Adrenal gland (tissue), 9 donors: ENCODE measurements at regions not wholly inside any gene's neighbourhood (a gene's known extent, or its start where the extent isn't known, plus 50 kb on each side); places are given as distances from the start of the nearest gene placed in this dataset.

Source experiments
- DNase-seq, 7 donors: peaks; one replicate each; pipeline ENCODE4 v3.0.0-alpha.2; 2019 to 2020
- H3K27ac ChIP-seq, 5 donors: fragments of 200-600 bp; sonication (generic) in 4 of 5; 1 replicate in 3 of 5; 2 replicates in 2 of 5; pipeline versions ENCODE4 v1.5.1 to v1.8.0; 2016 to 2020; ENCODE audit warnings: mild to moderate bottlenecking in 1 of 5
- H3K27me3 ChIP-seq: fragments of 200-600 bp; 2 replicates; pipeline ENCODE4 v1.8.0; 2021
- H3K36me3 ChIP-seq, 2 donors: fragments of 200-600 bp; replicated peaks in 1 of 2; 1 replicate in 1 of 2; 2 replicates in 1 of 2; pipeline versions ENCODE4 v1.5.1 to v1.8.0; 2018 to 2022
- H3K4me1 ChIP-seq, 2 donors: fragments of 200-600 bp; replicated peaks in 1 of 2; 1 replicate in 1 of 2; 2 replicates in 1 of 2; pipeline versions ENCODE4 v1.5.1 to v1.8.0; 2018 to 2021
- H3K4me3 ChIP-seq, 4 donors: fragments of 200-600 bp; sonication (generic) in 3 of 4; one replicate each; pipeline ENCODE4 v1.5.1; 2016 to 2018
- H3K9me3 ChIP-seq, 3 donors: fragments of 200-600 bp; sonication (generic) in 1 of 3; replicated peaks in 1 of 3; 1 replicate in 2 of 3; 2 replicates in 1 of 3; pipeline versions ENCODE4 v1.5.1 to v1.8.0; 2016 to 2021
- POLR2A ChIP-seq, 2 donors: fragments of 450-650 bp; IDR thresholded peaks; one replicate each; pipeline ENCODE4 v1.6.1; 2017; ENCODE audit warnings: antibody characterized with exemption in 2 of 2, mild to moderate bottlenecking in 2 of 2, moderate library complexity in 1 of 2
- WGBS, 4 donors: extraction: QIAGEN DNeasy Blood & Tissue Kit in 2 of 4; methylation state at CpG; one replicate each; pipeline versions ENCODE4 v1.1.5 to v1.1.7; 2013 to 2017; 5-methylcytosine and 5-hydroxymethylcytosine counted together
- intact Hi-C, 2 donors: fragments of 100-400 bp; cut with DNase I; formaldehyde crosslinking; loops; one replicate each; pipeline versions ENCODE4 v1.14.1 to v1.15.0; 2022 to 2023
- TF ChIP-seq, protein P1 (sequence below), 6 experiments: fragments of 450-650 bp in 4 of 6; fragments of 200-600 bp in 2 of 6; sonication (generic) in 1 of 6; IDR thresholded peaks; 1 replicate in 5 of 6; 2 replicates in 1 of 6; pipeline versions ENCODE4 v1.5.1 to v1.8.0; 2016 to 2021; ENCODE audit warnings: antibody characterized with exemption in 6 of 6, mild to moderate bottlenecking in 2 of 6, moderate library complexity in 1 of 6
- donor health status: healthy with polysubstance abuse.
- donor health status: Bipolar disorder and iron deficiency.
- donor health status: DM: yes; HTN: yes; CAD: no.
- donor health status: DM: no; HTN: no; CAD: no.
- donor health status: DM: no; HTN: no; CAD: no.

DNA sequence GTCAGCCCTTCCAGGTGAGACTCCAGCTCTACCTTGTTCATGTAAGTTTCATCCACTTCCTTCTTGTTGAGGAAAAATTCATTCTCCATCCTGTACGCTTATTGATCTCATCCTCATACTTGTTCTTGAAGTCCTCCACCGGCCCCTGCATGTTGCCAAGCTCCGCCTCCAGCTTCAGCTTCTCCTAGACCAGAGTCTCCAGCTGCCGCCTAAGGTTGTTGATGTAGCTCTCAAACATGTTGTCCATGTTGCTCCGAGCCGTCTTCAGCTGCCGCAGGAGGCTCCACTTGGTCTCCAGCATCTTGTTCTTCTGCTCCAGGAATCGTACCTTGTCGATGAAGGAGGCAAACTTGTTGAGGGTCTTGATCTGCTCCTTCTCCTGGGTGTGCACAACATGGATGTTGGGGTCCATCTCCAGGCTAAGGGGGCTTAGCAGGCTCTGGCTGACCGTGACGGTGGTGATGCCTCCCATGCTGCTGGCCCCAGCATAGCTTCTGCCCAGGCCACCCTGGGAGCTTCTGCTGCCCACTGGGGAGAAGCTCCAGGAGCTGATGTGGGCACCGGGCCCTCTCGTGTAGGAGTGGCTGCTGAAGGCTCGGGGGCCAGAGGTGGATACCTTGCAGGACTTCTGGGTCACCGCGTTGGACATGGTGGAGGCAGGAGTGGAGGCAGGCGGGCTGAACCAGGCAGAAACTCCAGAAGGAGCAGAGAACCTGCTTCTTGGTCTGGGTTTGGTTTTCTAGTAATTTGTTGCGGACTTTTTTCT lies 422.6 kb upstream of the ARPP21 start:
- Histone ChIP-seq H3K9me3 (no peaks in the 10 kb centered on the region), H3K36me3 (no peaks in the 10 kb centered on the region), H3K4me1 (no peaks in the 10 kb centered on the region), H3K27ac (no peak overlapping the region), H3K27me3 (no peaks in the 10 kb centered on the region), H3K4me3 (no peak overlapping the region)
- WGBS, 4 donors, result 79 to 88% (median 87%) methylated on average over 16 to 18 of the region's 18 CpGs
- DNase-seq, result no peak
- TF ChIP-seq POLR2A (IDR thresholded peaks at IDR 0.05), result no peak
- TF ChIP-seq, protein P1, sequence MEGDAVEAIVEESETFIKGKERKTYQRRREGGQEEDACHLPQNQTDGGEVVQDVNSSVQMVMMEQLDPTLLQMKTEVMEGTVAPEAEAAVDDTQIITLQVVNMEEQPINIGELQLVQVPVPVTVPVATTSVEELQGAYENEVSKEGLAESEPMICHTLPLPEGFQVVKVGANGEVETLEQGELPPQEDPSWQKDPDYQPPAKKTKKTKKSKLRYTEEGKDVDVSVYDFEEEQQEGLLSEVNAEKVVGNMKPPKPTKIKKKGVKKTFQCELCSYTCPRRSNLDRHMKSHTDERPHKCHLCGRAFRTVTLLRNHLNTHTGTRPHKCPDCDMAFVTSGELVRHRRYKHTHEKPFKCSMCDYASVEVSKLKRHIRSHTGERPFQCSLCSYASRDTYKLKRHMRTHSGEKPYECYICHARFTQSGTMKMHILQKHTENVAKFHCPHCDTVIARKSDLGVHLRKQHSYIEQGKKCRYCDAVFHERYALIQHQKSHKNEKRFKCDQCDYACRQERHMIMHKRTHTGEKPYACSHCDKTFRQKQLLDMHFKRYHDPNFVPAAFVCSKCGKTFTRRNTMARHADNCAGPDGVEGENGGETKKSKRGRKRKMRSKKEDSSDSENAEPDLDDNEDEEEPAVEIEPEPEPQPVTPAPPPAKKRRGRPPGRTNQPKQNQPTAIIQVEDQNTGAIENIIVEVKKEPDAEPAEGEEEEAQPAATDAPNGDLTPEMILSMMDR (IDR thresholded peaks at IDR 0.05), result no peak
- intact Hi-C loops, result no loop called here

DNA sequence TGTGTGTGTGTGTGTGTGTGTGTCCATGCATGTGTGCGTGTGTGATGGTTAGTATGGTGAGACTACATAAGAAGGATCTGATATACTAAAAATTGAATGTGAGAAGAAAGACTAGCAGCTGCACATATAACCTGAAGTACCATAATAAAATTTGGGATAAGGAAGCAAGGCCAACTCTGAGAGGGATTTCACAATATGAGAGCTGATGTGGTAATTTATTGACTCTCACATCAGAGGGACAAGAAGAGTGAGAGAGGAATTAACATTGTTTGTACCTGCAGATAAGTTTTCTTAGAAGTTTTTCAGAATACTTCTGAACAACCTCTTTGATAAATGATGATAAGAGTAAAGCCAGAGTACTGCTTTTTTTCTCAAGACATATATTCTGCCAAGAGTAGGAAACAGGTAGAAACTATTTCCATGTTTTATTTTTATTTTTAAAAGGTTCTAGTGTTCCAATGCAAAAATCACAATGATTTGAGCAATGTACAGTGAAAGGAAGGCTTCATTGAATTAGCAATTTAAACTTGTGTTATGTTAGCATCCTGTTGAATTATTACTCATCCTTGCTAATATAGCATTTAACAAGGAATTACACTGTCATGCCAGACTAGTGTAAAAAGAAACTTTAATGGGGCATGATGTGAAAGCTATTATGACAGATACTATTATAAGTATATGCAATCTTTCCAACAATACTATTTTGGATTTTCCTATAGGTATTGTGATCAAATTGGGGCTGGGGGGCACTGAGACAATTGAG lies 415.5 kb upstream of the ARPP21 start:
- Histone ChIP-seq H3K27ac (no peak overlapping the region), H3K9me3 (no peaks in the 10 kb centered on the region), H3K36me3 (no peaks in the 10 kb centered on the region), H3K4me3 (no peak overlapping the region), H3K4me1 (no peaks in the 10 kb centered on the region), H3K27me3 (no peaks in the 10 kb centered on the region)
- 78 to 91% (median 84%) methylated on average over 1 of the region's 1 CpG for WGBS, 4 donors
- DNase-seq, result no peak
- intact Hi-C loops, result no loop called here
- no peak for TF ChIP-seq POLR2A (IDR thresholded peaks at IDR 0.05)
- TF ChIP-seq, protein P1 (IDR thresholded peaks at IDR 0.05), result no peak

DNA sequence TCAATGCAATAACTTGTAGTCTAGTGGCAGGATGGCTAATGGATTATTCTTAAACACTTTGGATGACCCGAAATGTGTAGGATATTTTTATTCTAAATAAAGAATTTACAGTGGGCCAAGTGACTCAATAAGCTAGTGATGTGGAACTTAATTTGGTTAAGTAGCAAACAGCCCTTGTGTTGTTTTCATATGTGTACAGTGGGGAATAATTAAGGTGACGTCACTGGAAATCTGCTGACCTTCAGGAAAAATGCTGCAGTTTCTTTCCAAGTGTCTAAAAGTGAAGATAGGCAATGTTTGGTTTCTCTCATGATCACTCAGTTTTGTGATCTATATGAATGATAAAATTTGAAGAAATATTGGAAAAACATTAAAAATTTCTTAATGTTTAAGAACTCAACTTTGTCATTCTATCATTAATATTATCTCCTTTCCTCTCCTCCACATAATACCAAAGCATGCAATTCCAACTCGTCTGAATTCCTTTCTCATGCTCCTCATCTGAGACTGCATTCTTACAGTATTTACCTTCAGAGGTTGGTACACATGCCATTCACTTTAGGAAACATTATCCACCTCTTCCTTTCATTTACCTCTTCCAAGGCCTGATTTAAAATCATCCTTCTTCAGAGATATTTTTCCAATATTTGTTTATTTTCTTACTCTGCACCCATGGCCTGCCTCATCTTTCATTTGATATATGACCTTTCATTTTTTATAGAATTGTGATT lies 414.6 kb upstream of the ARPP21 start:
- Histone ChIP-seq H3K27me3 (no peaks in the 10 kb centered on the region), H3K4me1 (no peaks in the 10 kb centered on the region), H3K9me3 (no peaks in the 10 kb centered on the region), H3K4me3 (no peak overlapping the region), H3K27ac (no peak overlapping the region), H3K36me3 (no peaks in the 10 kb centered on the region)
- 16 to 40% (median 29%) methylated on average over 3 of the region's 3 CpGs for WGBS, 4 donors
- intact Hi-C loops, result no loop called here
- no peak for TF ChIP-seq POLR2A (IDR thresholded peaks at IDR 0.05)
- TF ChIP-seq, protein P1 (IDR thresholded peaks at IDR 0.05), result no peak
- DNase-seq, result no peak

DNA sequence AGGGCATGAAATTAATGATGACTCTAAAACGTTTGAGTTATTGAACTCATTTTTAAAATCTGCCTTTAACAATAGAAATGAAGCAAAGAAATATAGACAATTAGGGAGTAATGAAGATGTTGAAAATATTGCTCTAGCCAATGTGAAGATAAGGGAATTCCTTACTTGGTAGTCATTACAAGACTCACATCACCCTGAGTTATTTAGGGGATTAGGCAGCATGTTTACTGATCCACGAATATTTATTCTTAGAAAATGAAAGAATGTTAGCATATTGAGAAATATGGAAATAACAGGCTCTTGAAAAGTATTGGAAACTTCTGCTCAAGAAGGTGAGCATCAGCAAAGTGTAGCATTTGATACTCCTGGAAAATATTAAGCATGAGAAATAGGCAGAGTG lies 398.1 kb upstream of the ARPP21 start:
- Histone ChIP-seq H3K4me3 (no peak overlapping the region), H3K4me1 (no peaks in the 10 kb centered on the region), H3K36me3 (no peaks in the 10 kb centered on the region), H3K9me3 (no peaks in the 10 kb centered on the region), H3K27me3 (no peaks in the 10 kb centered on the region), H3K27ac (no peak overlapping the region)
- no peak for DNase-seq
- intact Hi-C loops, result no loop called here
- TF ChIP-seq, protein P1 (IDR thresholded peaks at IDR 0.05), result no peak
- TF ChIP-seq POLR2A (IDR thresholded peaks at IDR 0.05), result no peak
- WGBS, 4 donors, result 31 to 42% (median 34%) methylated on average over 2 of the region's 2 CpGs
